ENCODE measurements at regions not wholly inside any gene's neighbourhood (a gene's known extent, or its start where the extent isn't known, plus 50 kb on each side); places are given as distances from the start of the nearest gene placed in this dataset.

- no peak for TF ChIP-seq CTCF (IDR thresholded peaks at IDR 0.05)
Observed at GRCh38 chr16:73231944-73232554, 184.1 kb upstream of the ZFHX3 start.

GRCh38 chr16:73231379-73231778, 183.5 kb upstream of the ZFHX3 start:
- TF ChIP-seq CTCF (IDR thresholded peaks at IDR 0.05), result no peak
- DNase-seq (ENCODE audit: low spot score), result no peak
- Histone ChIP-seq H3K4me3 (no peak overlapping the region), H3K36me3 (no peaks in the 10 kb centered on the region), H3K4me1 (peaks cover 0 to 18% of the 10 kb centered on the region in 2 donors), H3K9me3 (no peaks in the 10 kb centered on the region), H3K27me3 (no peaks in the 10 kb centered on the region), H3K27ac (no peak overlapping the region)

More at GRCh38 chr16:73231944-73232554, 184.1 kb upstream of the ZFHX3 start:
- peak overlapping the region in 1 of 2 donors; percentile 29 for H3K4me3 ChIP-seq
- no peaks in the 10 kb centered on the region for H3K27me3 ChIP-seq
- H3K36me3 ChIP-seq, result no peaks in the 10 kb centered on the region
- peaks cover 0 to 18% of the 10 kb centered on the region in 2 donors for H3K4me1 ChIP-seq
- no peak for DNase-seq (ENCODE audit: low spot score)
- H3K27ac ChIP-seq, result peak overlapping the region in 1 of 2 donors; percentile 19
- H3K9me3 ChIP-seq, result no peaks in the 10 kb centered on the region

GRCh38 chr16:73230651-73231050, 182.7 kb upstream of the ZFHX3 start:
- Histone ChIP-seq H3K4me1 (peaks cover 0 to 18% of the 10 kb centered on the region in 2 donors), H3K27me3 (no peaks in the 10 kb centered on the region), H3K27ac (no peak overlapping the region), H3K4me3 (no peak overlapping the region), H3K9me3 (no peaks in the 10 kb centered on the region), H3K36me3 (no peaks in the 10 kb centered on the region)
- no peak for DNase-seq (ENCODE audit: low spot score)
- no peak for TF ChIP-seq CTCF (IDR thresholded peaks at IDR 0.05)

- Histone ChIP-seq H3K4me1 (peaks cover 0 to 9% of the 10 kb centered on the region in 2 donors), H3K9me3 (no peaks in the 10 kb centered on the region), H3K27me3 (no peaks in the 10 kb centered on the region), H3K27ac (peak overlapping the region; percentile 24 to 27), H3K36me3 (no peaks in the 10 kb centered on the region), H3K4me3 (no peak overlapping the region)
- no peak for DNase-seq (ENCODE audit: low spot score)
- TF ChIP-seq CTCF (IDR thresholded peaks at IDR 0.05), result no peak
Observed at GRCh38 chr16:73228649-73229048, 180.7 kb upstream of the ZFHX3 start.

GRCh38 chr16:73226675-73227074, 178.7 kb upstream of the ZFHX3 start:
- no peak overlapping the region for H3K27ac ChIP-seq
- H3K4me1 ChIP-seq, result peaks cover 0 to 8% of the 10 kb centered on the region in 2 donors
- no peaks in the 10 kb centered on the region for H3K27me3 ChIP-seq
- no peaks in the 10 kb centered on the region for H3K36me3 ChIP-seq
- no peak overlapping the region for H3K4me3 ChIP-seq
- no peak for TF ChIP-seq CTCF (IDR thresholded peaks at IDR 0.05)
- DNase-seq (ENCODE audit: low spot score), result no peak
- H3K9me3 ChIP-seq, result no peaks in the 10 kb centered on the region

- Histone ChIP-seq H3K9me3 (no peaks in the 10 kb centered on the region), H3K4me1 (peaks cover 0 to 8% of the 10 kb centered on the region in 2 donors), H3K27ac (no peak overlapping the region), H3K4me3 (no peak overlapping the region), H3K36me3 (no peaks in the 10 kb centered on the region), H3K27me3 (no peaks in the 10 kb centered on the region)
- DNase-seq (ENCODE audit: low spot score), result no peak
- no peak for TF ChIP-seq CTCF (IDR thresholded peaks at IDR 0.05)
Observed at GRCh38 chr16:73225983-73226382, 178.1 kb upstream of the ZFHX3 start.
